RCC 7860 (cell line): ENCODE measurements at regions not wholly inside any gene's neighbourhood (a gene's known extent, or its start where the extent isn't known, plus 50 kb on each side); places are given as distances from the start of the nearest gene placed in this dataset.
"Not testable (repeated sequence)": the region's sequence is repeated elsewhere in the genome, so short reads cannot be mapped to it uniquely, and the experiment has no call there.

Experiments
- DNase-seq: peaks from one replicate; pipeline ENCODE4 v3.0.0-alpha.2; 2015; ENCODE audit warnings: low spot score
- FAIRE-seq: peaks from 2 replicates; lab custom pipeline; 2012; peaks lifted over from hg19 to GRCh38; lab: Jason Lieb, UNC

DNA sequence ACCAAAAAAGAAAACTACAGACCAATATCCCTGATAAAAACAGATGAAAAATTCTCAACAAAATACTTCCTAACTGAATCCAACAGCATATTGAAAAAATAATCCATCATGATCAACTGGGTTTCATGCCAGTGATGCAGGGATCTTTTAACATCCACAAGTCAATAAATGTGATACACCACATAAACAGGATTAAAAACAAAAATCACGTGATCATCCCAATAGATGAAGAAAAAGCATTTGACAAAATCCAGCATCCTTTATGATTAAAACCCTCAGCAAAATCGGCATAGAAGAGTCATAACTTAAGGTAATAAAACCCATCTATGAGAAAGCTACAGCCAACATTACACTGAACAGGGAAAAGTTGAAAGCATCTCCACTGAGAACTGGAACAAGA lies 107.5 kb downstream of the DCLK3 start:
- FAIRE-seq, result no peak

DNA sequence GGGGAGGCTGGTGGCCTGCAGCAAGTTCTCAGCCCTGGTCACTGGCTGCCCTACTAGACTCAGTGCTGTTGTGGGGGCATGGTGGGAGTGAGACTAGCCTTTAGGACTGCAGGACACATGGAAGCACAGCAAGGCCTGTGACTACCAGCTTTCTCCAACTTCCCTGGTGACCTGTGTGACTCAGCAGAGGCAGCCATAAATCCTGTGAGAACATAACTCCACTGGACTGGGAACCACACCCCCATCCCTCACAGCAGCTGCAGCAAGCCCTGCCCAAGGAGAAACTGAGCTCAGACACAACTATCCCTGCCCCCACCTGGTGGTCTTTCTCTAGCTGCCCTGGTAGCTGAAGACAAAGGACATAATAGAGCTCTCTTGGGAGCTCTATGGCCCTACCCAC lies 111.3 kb downstream of the DCLK3 start:
- DNase-seq, result peak; percentile 66
- FAIRE-seq, result peak; percentile 35

More for the DNA sequence above, 107.5 kb downstream of the DCLK3 start:
- DNase-seq, result no peak

DNA sequence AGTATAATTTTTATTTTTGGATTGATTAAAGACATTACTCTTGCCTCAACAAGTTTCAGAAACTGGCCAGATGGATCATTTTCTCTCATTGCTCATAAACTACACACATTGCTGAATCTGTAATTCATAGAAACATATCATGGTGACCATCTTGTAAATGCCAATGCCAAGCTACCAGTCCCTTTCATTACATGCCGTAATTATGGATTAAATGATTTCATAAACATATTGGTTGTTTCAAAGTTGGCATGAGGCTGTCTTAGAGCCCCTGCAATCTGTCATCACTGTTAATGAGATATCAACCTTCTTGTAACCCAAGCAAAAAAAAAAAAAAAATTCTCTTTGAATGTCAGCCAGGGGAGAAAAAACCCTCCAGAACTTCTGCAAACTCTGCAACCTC lies 112.2 kb downstream of the DCLK3 start:
- FAIRE-seq (no peak), DNase-seq (no peak)

DNA sequence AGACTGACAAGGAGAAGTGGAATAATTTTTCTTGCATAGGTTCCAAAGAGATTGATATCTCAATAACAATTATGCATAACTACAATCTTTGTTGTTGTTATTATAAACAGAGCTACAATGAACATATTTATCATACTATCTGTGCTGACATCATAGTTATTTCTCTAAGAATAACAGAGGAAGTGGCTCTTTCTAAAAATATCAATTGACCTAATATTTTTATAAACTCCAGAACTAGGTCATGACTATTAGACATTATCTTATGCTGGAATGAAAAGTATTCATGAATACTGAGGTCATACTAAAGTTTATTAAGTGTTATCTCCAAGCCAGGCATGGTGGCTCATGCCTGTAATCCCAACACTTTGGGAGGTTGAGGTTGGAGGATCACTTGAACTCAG lies 114.1 kb downstream of the DCLK3 start:
- DNase-seq (peak; percentile 63), FAIRE-seq (peak; percentile 4)

DNA sequence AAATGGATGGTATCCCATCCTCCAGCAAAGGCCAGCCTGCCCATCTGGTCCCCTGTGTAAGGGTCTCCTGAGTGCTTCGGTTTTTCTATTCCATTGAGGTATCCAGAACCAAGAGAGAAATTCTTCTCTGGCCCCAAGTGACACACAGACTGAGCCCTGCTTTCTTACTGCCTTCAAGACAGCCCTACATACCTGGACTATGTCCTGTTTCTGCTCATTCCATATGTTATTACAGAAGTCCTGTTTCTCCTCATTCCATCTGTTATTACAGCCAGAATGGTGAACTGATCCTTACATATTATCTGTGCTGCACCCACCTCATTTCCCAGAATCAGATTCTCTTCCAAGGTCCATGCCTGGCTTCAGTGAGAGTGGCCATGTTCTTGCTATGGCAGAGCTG lies 115.2 kb downstream of the DCLK3 start:
- FAIRE-seq, result no peak
- DNase-seq, result peak; percentile 21

DNA sequence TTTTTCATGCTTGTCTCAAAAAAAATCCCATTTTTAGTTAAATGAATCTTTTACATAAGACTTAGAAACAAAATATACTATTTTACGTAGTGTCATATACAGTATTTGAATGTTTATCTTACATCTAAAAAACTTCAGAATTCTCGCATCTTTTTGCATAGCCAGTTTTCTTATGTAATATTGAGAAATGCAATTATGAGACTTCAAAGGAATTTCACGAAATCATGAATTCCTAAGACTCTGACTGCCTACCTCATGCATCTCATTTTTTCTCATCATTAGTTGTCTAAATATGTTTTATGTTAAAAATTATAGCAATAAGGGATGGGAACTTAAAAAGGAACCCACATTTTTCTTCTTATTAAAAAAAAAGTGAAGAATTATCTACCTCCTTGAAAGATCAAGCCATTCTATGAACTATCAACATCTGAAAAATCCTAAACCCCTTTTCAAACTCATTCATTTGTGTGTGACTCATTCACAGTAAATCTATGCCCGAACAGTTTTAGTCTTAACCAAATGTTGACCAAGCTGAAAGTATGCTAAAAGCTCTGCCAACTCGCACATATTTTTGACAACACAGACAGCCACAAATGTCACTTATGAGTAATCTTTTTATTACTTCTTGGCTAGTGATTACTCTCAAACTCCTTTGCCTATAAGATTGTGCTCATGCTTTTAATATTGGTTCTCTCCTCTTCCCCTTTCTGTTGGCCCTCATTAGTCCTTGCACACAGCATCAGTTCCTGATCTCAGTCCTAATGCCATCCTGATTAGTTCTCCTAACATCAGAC lies 115.9 kb downstream of the DCLK3 start:
- DNase-seq (peak; percentile 95), FAIRE-seq (peak; percentile 99)

DNA sequence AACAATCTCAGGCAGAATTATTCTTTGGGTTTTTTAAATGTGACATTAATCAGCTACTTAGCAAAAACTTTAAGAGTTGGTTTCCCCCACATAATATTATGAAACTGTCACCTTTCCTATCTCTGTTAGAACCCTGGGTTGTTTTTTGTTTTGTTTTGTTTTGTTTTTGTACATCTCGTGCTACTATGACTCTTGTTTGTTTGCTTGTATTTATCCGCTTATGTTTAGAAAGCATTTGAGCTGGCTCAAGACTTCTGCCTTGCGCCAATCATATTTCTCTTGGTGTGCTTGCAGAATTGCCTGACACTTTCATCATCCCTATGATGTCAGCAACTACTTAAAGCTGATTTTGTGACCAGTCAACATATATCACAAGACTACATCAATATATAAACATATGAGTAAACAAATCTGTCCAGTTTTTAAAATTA lies 116.9 kb downstream of the DCLK3 start:
- DNase-seq (no peak), FAIRE-seq (no peak)

DNA sequence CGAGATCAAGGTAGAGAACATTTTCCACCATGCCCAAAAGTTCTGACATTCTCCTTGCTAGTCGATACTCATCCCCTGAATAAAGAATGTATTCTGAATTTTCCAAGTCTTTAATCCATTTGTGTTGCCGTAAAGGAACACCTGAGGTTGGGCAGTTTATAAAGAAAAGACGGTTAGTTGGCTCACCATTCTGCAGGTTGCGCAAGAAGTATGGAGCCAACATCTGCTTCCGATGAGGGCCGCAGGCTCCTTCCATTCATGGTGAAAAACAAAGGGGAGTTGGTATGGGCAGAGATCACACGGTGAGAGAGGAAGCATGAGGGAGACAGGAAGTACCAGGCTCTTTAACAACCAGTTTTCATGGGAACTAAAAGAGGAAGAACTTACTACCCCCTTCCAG lies 121.2 kb downstream of the DCLK3 start:
- DNase-seq (no peak), FAIRE-seq (no peak)

DNA sequence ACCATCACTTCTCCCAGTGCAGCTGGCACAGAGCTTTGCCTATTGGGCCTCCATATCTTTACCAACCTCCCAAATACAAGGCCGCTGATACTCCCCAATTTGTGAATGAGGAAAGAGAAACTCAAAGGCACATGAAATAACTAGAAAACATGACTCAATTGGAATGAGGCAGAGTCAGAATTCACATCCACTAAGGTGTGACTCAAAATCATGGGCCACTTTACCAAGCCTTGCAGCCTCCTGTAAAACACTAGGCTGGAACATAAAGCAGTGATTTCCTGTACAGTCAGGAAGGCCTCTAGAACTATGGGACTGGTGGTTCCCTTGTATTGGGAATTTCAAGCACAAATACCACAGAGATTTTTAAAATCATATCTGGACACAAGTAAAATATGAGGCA lies 128.6 kb downstream of the DCLK3 start:
- FAIRE-seq (no peak), DNase-seq (peak; percentile 14)

DNA sequence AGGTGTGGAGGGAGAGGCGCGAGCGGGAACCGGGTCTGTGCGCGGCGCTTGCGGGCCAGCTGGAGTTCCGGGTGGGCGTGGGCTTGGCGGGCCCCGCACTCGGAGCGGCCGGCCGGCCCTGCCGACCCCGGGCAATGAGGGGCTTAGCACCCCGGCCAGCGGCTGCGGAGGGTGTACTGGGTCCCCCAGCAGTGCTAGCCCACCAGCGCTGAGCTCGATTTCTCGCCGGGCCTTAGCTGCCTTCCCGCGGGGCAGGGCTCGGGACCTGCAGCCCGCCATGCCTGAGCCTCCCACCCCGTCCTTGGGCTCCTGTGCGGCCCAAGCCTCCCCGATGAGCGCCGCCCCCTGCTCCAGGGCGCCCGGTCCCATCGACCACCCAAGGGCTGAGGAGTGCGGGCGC lies 130.5 kb downstream of the DCLK3 start:
- DNase-seq, FAIRE-seq: not testable (repeated sequence)

DNA sequence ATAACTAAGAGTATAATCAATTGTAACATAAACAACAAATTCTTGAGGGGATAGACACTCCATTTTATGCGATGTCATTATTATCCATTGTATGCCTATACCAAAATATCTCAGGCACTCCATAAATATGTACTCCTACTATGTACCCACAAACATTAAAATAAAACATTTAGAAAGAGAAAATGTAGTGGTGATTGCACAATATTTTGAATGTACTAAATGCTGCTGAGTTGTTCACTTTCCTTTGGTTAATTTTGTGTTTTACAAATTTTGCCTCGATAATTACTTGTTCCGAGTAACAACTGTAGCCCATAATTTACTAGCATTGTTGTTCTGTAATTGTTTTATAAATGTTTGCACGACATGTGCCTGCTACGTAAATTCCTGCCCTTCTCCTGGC lies 131.3 kb downstream of the DCLK3 start:
- no peak for DNase-seq
- FAIRE-seq, result no peak

DNA sequence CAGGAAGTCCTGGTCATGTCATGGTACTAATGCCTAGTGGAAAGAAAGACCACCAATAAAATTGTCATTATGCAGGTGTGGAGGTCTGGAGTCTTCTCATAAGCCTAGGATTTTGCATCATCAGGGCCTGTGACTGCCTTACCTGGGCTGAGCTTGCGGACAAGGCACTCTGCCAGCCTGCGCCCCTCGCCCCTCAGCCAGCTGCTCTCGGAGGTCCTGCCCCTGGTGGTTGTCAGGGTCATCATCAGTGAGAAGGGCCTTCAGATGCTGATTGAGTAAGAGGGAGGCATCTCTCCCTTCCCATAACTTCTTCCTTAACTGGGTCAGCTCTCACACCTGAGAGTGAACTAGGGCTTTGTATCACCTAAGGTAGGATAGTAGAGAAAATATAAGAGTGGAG lies 132.8 kb downstream of the DCLK3 start:
- DNase-seq, result no peak
- FAIRE-seq, result no peak

DNA sequence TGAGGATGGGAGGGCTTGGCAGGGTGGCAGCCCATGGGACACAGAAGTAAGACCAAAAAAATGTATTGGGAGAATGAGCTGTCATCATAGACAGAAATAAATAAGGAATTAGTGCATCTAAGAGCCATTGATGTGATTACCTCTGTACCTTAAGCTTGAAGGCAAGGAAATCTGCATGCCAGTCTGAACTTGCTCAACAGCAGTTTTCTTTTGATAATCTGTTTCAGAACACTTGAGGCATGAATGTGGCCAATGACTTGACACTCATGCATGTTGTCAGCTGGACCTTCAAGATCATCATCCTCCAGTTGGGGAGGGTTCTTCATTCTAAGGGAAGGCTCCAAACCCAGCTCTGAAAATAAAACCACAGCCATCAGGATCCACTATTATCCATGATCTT lies 148.5 kb downstream of the DCLK3 start:
- FAIRE-seq, result no peak
- no peak for DNase-seq

DNA sequence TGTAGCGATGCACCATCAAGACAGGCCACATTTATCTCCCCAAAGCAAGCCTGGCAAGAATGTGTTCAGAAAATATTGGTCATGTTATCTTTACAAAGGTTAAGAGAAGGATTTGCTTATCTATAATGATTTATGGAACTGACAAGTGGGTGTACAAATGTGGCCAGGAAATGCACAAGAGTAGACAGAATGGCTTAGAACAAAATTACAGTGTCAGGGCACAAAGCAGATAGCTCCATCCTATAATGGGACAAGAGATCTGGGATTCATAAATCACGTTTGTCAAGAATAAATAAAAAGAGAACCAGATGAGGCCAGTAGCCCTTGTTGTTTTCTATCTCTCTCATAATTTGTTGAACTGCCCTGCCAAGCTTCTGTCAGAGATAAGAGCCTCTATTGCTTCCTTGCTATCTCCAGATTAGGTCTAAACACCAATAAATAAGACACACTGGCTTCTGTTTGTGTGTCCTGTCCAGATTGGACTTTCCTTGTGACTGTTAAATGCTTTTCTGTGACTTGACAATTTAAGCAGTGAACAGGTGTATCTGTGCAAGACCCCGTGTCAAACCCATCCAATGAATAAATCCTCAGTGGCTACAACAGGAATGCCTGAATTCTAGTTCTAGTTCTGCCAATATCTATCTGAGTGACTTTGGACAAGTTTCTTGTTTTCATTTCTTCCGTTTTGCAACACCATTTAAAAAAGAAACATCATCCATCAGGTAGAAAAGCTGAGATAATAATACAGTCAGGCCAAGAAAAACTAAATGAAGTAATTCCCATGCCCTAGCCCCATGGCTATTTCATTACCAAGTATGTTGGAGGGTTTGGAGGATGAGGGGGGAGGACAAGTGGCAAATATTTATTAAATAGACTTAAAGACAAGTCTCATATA lies 157.2 kb downstream of the DCLK3 start:
- no peak for DNase-seq

DNA sequence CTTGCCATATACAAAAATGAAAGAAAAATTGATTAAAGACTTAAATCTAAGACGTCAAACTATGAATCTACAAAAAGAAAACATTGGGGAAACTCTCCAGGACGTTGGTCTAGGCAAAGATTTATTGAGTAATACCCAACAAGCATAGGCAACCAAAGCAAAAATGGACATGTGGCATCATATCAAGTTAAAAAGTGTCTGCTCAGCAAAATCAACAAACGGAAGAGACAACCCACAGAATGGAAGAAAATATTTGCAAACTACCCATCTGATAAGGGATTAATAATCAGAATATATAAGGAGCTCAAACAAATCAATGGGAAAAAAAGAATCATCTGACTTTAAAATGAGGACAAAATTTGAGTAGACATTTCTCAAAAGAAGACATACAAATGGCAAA lies 160.9 kb downstream of the DCLK3 start:
- FAIRE-seq, result no peak
- no peak for DNase-seq

More for the DNA sequence above, 157.2 kb downstream of the DCLK3 start:
- FAIRE-seq, result no peak

DNA sequence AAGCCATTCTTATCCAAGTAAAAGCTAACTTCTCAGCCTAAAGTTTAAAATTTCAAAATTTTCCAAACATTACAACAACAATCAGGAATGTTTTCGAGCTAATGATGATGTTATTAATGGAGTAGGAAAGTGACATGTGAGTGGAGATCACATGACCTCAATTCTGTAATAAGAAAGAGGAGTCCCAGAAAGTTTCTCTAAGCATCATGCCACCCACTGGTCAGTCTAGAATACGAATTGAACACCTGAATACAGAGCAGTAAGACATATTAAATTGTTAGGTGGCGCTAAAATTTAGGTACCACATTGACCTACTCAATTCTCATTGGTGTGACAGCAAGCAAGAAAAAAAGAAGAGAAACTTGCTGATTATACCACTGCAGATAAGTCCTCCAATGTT lies 163.9 kb downstream of the DCLK3 start:
- FAIRE-seq, result no peak

More for the DNA sequence above, 163.9 kb downstream of the DCLK3 start:
- no peak for DNase-seq
